Endothelial cell of umbilical vein (primary cell): ENCODE measurements at regions not wholly inside any gene's neighbourhood (a gene's known extent, or its start where the extent isn't known, plus 50 kb on each side); places are given as distances from the start of the nearest gene placed in this dataset.

Experiments
- EZH2 ChIP-seq: IDR thresholded peaks from 2 replicates; pipeline ENCODE4 v1.6.1; 2012; ENCODE audit warnings: borderline replicate concordance, low read depth, mild to moderate bottlenecking, moderate library complexity, low read length, inconsistent platforms; ENCODE audit not compliant: severe bottlenecking
- JUN ChIP-seq: IDR thresholded peaks from 2 replicates; pipeline ENCODE4 v1.6.1; 2011; ENCODE audit warnings: borderline replicate concordance, low read depth; ENCODE audit not compliant: insufficient read length, insufficient read depth
- POLR2A ChIP-seq: IDR thresholded peaks from 2 replicates; pipeline ENCODE4 v1.6.1; 2012; ENCODE audit warnings: low read depth, mild to moderate bottlenecking, control low read depth, low read length
- POLR2AphosphoS5 ChIP-seq: IDR thresholded peaks from 2 replicates; pipeline ENCODE4 v1.6.1; 2012; ENCODE audit warnings: low read depth, mild to moderate bottlenecking, control low read depth, low read length, moderate library complexity; ENCODE audit not compliant: insufficient read depth
- TF ChIP-seq, protein P1 (sequence below), 2 donors: IDR thresholded peaks; 1 replicate in 1 of 2; 2 replicates in 1 of 2; pipeline ENCODE4 v1.5.1; 2011; ENCODE audit warnings: low read length in 2 of 2, mild to moderate bottlenecking in 2 of 2, moderate library complexity in 2 of 2, control low read depth in 1 of 2, inconsistent platforms in 1 of 2, low read depth in 1 of 2; ENCODE audit not compliant: insufficient read depth in 1 of 2; ENCODE audit errors: extremely low read depth in 1 of 2
- TF ChIP-seq, protein P2 (sequence below): IDR thresholded peaks from 2 replicates; pipeline ENCODE4 v1.6.1; 2011; ENCODE audit not compliant: insufficient read depth, insufficient read length

- TF ChIP-seq, protein P1, sequence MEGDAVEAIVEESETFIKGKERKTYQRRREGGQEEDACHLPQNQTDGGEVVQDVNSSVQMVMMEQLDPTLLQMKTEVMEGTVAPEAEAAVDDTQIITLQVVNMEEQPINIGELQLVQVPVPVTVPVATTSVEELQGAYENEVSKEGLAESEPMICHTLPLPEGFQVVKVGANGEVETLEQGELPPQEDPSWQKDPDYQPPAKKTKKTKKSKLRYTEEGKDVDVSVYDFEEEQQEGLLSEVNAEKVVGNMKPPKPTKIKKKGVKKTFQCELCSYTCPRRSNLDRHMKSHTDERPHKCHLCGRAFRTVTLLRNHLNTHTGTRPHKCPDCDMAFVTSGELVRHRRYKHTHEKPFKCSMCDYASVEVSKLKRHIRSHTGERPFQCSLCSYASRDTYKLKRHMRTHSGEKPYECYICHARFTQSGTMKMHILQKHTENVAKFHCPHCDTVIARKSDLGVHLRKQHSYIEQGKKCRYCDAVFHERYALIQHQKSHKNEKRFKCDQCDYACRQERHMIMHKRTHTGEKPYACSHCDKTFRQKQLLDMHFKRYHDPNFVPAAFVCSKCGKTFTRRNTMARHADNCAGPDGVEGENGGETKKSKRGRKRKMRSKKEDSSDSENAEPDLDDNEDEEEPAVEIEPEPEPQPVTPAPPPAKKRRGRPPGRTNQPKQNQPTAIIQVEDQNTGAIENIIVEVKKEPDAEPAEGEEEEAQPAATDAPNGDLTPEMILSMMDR (IDR thresholded peaks at IDR 0.05; ENCODE audit: extremely low read depth in 1 of 2, insufficient read depth in 1 of 2, low read depth in 1 of 2, low read length in 2 of 2), result no peak
- TF ChIP-seq POLR2AphosphoS5, result no peak
- TF ChIP-seq POLR2A, result no peak
- TF ChIP-seq EZH2, result no peak
- no peak for TF ChIP-seq JUN
- TF ChIP-seq, protein P2, sequence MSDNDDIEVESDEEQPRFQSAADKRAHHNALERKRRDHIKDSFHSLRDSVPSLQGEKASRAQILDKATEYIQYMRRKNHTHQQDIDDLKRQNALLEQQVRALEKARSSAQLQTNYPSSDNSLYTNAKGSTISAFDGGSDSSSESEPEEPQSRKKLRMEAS, result no peak
These were observed 229.8 kb downstream of the SEC14L1 start for GRCh38 chr17:77370586-77370985.
